AG08395 (cell line): ENCODE measurements at regions not wholly inside any gene's neighbourhood (a gene's known extent, or its start where the extent isn't known, plus 50 kb on each side); places are given as distances from the start of the nearest gene placed in this dataset.
A peak's percentile ranks its signal among the peaks of the same experiment; 100 is the strongest.
"Not testable (repeated sequence)": the region's sequence is repeated elsewhere in the genome, so short reads cannot be mapped to it uniquely, and the experiment has no call there.

Experiments used
- DNase-seq: peaks from one replicate; pipeline ENCODE4 v3.0.0; 2012; ENCODE audit warnings: mixed read lengths, low spot score

DNA sequence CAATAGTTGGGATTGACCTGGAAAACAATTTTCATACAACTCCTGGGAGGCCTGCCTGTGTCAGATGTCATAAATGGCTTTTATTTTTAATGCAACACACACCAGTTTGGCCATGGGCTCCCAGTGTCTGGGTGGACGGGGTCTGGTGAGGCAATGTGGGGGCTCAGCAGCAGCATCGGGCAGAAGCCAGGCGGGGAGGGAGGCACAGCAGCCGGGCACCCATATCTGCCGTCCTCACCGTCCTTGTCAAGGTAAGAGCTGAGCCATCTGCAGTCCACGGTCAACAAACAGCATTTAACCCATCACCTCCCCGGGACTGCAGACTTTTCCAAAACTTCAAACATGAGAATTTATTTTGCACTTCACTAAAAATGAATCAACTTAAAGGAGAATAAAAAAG lies 154.0 kb upstream of the ZNF469 start:
- DNase-seq: not testable (repeated sequence)

DNA sequence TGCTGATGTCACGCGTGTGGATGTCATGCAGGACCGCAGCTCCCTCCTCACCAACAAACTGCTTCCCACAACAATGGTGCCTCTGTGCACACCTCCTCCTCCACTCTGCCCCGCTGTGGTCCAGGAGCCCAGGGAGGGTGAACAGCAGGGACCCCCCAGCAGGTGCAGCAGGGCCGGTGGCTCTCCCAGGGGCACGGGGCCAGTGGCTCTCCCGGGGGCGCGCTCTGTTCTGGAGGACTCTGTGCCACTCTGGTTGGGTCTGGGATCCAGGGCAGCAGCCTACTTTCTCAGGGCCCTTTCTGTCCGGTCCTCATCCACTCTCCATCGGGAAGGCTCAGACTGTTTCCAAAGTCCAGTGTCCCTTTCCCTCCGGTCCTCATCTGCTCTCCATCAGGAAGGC lies 153.0 kb upstream of the ZNF469 start:
- not testable (repeated sequence) for DNase-seq

DNA sequence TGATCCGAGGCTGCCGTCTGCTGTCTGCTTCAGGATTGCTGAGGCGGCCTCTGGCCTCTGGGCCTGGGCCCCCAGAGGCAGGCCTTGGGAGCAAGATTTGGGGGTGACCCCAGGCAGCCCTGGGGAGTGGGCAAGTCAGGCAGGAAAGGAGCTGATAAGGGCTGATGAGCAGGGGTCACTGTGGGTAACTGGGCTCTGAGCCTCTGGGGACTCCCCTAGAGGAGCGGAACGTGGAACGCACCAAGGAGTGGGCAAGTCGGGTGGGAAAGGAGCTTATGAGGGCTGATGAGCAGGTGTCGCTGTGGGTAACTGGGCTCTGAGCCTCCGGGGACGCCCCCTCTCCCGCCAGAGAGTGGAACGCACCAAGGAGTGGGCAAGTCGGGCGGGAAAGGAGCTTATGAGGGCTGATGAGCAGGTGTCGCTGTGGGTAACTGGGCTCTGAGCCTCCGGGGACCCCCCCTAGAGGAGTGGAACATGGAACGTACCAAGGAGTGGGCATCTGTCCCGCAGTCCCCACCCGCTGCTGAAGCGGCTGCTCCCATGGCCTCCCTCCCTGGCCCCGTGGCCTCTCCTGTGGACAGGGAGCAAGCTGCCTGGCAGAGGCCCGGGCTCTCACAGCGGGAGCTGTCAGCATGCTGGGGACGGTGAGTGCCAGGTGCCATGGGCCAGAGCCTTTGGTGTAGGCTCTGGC lies 152.3 kb upstream of the ZNF469 start:
- not testable (repeated sequence) for DNase-seq

DNA sequence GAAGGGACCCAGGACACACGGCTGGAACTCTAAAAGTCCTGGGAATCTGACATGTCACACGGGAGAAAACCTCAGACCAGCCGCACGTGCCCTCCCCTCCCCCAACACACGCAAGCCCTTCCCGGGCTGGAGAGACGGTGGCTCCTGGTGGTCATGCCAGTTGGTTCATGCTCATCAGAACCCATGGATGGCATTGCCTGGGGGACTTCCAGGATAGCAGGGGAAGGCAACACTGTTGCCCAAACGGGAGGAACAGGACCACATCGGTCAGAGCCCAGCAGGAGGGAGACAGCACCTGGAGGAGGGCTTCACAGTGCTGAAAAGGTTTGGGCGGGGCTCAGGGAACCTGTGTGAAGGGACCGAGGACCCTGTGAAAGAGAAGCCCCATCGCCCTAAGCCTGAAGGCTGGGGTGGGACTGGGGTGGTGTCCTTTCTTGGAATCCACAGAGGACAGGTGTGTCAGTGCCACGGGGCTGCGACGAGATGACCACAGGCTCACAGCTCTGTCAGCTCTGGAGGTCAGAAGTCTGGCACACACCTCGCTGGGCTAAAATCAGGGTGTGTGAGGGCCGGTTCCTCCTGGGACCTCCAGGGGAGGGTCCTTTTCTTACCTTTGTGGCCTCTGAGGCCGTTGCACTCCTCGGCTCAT lies 151.7 kb upstream of the ZNF469 start:
- not testable (repeated sequence) for DNase-seq

DNA sequence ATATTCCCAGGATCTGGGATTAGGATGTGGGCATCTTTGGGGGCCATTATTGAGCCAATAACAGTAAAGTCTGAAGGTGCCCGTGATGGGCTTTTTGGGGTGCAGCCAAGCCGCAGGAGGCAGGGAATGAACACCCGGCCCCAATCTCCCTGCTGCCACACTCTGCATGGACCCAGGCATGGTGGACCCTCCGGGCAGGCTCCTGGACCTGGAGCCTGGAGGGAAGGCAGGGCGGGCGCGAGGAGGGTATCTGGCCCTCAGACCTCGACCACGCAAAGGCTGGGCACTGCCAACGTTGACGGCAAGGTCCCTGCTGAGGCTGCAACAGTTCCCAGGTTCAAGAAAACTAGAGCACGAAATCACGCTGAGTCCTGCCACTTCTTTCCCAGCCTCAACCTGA lies 150.9 kb upstream of the ZNF469 start:
- DNase-seq: not testable (repeated sequence)

DNA sequence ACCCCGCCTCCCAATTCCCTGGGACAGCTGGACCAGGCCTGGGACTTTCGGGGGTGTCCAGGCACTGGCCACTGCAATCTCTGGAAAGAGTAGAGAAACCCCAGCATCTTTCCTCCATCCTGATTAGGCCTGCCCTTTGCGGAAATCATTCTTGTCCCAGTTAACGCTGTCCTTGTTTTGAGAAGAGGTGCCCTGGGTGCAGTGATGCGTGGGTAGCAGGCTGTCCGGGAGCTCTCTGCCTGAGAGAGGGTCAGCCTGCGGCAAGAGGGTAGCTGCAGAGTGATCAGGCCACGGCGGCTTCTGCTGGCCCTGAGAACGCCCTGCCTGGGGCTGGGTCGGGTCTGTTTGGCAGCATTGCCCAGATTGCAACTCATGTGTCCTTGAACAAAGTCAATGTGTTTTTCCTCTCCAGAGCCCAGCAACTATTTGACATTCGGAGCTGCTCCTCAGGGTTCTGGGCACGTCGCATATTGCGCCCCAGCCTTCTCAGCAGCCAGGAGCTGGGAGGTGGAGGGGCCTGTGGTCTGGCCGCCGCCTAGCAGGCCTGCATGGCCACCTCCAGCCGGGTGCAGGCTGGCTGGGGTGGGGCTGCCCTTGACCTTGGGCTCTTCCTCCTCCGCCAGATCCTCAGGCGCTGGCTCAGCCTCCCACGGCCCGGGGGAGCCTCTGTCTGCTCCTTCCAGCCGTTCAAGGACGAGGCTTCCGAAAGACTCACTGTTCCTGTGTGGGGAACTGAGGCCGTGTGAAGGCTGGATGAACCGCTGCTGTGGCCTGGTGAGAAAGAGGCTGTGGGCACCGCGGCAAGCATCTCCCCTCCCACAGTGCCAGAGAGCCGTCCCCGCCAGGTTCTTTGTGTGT lies 150.1 kb upstream of the ZNF469 start:
- not testable (repeated sequence) for DNase-seq

DNA sequence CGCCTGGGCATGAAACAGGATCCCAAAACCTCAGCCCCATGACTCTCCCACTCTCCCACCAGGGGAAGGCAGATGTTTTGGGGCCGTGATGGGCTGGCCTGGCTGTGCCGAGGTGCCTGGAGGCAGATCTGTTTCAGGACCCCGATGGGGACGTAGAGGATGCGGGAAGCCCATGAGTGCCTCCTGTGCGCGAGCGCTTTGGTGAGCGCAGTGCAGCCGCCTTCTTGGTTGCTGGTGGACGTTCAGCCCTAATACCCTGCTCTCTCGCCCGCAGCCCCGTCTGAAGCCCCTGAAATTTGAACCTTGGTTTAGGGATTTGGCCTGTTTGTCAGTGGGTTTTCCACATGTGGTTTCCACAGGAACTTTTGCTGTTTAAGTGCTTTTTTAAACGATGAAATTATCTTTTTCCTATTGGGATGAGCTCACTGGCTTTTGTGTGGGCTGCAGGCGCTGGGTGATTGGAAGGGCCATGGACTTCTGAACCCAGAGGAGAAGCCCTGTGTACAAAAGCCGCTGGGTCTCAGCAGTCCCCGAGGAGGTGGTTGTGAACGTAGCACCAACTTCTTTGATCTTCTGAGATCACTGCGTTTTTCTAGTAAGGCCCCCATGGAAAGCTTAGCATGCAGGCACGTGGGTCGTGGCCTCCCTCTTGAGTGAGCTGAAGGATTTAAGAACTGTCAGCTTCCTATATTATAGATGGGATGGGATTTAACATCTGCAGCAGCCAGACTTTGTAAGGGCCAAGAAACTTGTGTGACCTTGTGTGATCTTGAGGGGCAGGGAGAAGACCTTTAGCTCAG lies 148.9 kb upstream of the ZNF469 start:
- DNase-seq: not testable (repeated sequence)

DNA sequence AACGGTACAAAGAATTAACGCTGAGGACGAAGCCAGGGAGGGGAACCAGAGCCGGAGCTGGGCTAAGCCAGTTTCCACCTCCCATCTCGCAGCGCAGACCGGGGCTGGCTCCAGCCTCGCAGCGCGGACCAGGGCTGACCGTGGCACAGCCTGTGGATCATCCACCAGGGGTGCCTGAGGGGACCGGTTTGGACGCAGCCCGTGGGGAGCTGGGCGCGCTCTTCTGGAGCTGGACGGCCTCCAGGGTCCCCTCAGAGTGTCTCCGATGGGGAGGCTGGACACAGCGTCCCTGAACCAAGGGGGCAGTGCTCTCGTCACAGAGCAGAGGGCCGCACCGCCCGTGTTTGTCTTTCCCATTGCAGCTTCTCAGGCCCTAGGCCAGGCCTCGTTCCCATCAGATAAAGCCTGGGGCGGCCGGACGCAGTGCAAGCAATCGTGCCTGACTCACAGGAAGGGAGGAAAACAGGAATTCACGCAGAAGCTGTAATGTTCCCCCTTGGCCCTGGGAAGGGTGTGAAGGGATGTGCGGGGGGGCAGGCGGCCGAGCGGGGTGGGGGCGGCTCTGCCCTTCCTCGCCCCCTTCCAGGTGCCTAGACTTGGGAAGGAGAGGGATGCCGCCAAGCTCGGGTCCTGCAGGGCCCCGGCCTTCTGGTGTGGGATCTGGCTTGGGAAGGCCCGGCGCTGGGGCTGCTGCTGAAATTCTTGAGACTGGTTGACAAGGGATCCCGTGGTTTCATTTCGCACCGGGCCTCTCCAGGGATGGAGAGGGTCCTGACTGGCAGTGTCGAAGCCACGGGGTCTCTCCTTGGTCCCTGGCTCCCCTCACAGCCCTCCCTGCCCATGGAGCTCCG lies 148.1 kb upstream of the ZNF469 start:
- DNase-seq: not testable (repeated sequence)

DNA sequence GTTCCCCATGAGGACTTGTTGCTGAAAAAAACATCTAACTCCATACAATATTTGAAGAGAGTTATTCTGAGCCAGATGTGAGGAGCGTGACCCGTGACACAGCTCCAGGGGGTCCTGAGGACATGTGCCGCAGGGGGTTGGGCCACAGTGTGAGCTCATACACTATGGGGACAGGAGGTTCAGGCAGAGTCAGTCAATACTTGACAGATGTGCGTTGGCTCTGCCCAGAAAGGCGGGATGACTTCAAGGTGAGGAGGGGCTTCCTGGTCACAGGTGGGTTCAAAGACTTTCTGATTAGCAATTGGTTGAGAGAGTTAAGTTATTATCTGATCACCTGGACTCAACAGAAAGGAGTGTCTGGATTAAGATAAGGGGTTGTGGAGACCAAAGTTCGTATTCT lies 147.1 kb upstream of the ZNF469 start:
- not testable (repeated sequence) for DNase-seq

DNA sequence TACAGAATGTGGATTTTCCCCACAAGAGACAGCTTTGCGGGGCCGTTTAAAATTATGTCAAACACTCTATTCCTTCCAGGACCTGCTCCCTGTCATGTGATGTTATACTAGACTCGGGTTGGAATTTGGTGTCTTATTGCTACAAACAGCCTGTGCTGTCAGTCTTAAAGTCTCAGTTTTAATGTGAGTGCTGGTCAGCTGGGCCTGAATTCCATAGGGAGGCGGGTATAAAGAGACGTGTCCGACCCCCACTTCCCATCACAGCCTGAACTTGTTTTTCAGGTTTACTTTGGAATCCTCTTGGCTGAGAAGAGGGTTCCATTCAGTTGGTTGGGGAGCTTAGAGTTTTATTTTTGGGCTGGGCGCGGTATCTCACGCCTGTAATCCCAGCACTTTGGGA lies 146.5 kb upstream of the ZNF469 start:
- DNase-seq: not testable (repeated sequence)

DNA sequence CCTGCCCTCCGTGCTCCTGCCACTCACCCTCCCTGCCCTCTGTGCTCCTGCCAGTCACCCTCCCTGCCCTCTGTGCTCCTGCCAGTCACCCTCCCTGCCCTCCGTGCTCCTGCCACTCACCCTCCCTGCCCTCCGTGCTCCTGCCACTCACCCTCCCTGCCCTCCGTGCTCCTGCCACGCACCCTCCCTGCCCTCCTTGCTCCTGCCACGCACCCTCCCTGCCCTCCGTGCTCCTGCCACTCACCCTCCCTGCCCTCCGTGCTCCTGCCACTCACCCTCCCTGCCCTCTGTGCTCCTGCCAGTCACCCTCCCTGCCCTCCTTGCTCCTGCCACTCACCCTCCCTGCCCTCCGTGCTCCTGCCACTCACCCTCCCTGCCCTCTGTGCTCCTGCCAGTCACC lies 145.4 kb upstream of the ZNF469 start:
- DNase-seq: not testable (repeated sequence)

DNA sequence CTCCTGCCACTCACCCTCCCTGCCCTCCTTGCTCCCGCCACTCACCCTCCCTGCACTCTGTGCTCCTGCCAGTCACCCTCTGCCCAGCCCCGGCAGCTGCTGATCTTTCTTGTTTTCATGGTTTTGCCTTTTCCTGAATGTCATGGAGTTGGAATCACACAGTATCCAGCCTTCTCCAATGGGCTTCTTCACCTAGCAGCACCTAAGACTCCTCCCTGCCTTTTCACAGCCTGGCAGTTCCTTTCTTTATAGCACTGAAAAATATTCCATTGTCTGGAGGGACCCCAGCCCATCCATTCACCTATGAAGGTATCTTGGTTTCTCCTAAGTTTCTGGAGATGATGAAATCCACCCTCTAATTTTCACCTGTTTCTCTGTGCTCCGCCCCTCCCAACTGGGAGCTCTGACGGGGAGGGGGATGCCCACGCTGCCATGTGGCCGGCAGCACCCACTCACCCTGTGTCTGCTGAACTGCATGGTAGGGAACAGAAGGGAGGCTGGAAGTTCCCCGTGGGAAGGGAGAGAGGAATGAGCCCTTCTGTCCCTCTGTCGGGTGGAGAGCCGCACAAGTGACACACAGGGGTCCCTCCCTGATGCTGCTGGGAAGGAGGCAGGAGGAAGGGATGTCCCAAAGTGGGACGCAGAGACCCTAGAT lies 144.9 kb upstream of the ZNF469 start:
- DNase-seq: not testable (repeated sequence)

DNA sequence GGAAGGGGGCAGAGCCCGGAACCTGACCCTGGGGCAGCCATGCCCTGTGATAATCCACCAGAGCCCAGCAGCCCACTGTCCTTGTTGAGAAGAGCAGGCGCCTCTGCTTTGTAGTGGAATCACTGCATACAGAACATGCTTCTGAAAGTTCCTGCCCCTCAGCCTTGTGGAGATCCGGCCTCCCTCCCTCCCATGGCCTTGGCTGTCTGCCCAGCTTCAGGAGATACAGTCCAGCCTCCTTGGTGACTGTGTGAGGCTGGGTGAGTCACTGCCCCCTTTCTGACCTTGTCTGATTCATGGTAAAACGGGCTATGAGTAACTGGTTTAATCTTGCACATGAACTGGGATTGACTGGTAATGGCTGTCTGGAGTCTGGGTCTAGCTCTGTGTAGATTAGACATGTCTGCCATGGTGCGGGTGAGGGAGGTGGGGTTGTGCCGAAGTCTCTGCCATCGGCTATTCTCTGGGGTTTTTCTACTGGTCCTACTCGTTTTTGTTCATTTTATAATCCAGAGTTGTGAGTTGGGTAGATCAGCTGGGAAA lies 144.0 kb upstream of the ZNF469 start:
- DNase-seq: peak; percentile 94

DNA sequence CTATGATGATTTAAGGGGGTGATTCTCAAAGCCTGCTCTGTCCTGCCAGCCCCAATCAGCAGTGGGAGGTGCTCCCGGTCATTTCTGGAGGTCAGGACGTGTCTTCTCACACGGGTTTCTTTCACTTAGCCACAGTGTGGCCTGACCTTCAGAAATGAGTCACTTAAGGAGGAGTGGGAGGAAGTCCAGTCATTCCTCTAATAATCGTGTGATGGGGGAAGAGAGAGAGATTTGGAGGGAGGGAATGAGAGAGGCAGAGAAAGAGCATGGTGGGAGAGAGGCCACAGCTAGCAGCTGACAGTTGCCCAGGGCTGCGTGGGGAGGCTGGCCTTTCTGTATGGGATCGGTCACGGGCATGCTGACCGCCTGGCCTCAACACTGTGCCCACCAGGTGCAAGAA lies 142.6 kb upstream of the ZNF469 start:
- DNase-seq: peak; percentile 30

DNA sequence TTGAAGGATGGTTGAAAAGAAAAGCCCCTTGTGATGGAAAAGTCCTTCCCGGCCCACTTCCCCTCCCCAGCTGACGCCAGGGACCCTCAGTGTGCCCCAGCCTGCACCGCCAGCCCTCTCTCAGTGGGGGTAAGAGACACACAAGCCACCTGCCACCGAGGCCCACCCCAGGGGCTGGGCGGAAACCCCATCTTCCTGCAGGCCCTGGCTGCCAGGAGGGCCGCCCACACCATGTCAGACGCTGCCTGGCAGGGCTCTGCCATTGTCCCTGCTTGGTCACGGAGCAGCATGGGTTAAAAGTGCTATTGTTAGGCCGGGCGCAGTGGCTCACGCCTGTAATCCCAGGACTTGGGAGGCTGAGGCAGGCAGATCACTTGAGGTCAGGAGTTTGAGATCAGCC lies 142.0 kb upstream of the ZNF469 start:
- not testable (repeated sequence) for DNase-seq

DNA sequence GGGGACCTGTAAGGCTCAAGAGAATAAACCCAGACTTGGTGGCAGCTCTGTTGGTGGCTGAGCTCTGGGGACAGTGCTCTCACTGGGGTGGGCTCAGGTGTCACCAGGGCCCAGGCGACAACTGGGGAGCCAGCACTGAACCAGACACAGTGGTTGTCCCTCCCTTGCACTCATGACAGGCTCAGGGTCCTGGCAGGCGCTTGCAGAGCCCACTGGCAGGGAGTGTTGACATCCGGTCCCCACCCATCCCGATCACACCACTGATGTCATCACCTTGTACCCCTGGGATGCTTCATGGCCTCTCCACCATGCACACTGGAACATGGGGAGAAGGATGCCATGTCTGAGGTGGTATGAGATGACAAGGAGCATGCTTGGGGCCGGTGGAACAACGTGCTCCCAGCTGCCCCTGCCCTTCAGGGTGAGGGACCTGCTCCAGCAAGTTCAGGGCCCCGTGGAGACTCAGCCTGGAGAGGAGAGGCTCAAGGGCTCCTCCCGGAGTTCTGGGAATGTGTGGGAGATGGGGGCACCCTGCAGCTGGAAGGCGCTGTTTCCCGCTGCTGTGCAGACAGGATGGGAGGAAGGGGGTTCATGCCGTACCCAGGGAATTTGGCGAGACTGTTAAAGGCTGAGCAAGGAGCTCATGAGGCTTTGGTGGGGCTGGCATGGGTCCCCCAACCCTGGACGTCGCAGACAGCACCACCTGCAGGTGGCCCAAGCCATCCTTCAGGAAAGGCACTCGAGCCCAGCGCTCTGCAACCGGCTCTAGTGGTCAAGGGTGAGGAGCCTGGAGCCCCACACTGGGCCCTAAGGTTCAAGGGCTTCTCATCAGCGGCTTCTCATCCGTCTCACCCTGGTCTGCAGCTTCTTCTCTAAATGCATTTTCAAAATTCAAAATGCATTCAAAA lies 141.1 kb upstream of the ZNF469 start:
- not testable (repeated sequence) for DNase-seq

DNA sequence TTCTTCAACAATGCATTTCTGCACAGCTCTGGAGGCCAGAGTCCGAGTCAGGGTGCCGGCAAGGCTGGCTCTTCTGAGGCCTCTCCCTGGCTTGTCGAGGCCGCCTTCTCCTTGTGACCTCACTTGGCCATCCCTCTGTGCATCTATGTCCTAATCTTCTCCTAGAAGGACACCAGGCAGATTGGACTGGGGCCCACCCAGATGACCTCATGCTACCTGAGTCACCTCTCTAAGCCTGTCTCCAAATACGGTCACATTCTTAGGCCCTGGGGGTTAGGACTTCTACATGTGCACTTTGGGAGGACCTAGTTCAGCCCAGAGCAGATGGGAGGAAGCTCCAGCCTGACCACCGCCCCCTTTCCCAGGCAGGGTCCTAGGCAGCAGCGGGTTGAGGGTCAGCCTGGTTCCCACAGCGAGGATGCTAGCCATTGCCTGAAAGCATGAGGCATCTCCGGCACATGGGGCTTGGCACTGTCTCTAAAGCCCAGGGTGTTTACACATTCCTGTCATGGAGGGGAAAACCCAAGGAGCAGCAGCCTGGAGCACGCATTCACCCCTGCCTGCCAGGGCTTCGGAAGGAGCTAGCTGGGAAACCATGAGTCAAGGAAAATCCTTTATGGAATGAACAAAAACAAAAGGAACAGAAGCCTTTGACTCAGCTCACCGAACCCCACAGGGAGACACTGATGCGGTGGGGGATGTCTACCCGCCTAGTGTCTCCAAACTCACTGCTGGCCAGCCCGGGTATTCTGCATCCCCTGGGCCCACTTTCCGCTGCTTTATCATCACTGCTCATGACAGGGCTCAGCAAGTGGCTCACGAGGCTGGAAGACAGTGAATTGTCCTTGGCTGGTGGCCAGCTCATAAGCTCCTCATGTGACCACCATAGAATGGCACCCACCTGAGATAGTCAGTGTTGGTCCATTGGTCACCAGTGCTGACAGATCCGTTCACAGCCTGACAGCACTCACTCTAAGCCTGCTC lies 140.2 kb upstream of the ZNF469 start:
- peak; percentile 63 for DNase-seq

DNA sequence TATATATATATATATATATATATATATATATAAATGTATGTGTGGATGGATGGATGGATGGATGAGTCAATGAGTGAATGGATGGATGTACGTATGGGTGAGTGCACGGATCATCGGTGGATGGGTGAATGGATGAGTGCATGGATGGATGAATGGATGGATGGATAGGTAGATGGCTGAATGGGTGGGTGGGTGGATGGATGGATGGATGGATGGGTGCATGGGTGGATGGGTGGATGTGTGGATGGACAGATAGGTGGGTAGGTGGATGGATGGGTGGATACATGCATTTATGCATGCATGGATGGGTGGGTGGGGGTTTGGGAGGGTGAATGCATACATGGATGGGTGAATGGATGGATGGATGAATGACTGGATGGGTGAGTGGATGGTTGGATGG lies 138.8 kb upstream of the ZNF469 start:
- DNase-seq: not testable (repeated sequence)
